ENCODE measurements at regions not wholly inside any gene's neighbourhood (a gene's known extent, or its start where the extent isn't known, plus 50 kb on each side); places are given as distances from the start of the nearest gene placed in this dataset.

GRCh38 chr2:133711806-133712205 is 143.5 kb upstream of the NCKAP5 start:
- intact Hi-C loops (cut with DNase I; ENCODE audit: low total_unique reads) = no loop called here
- Histone ChIP-seq H3K4me3 (no peak overlapping the region), H3K4me1 (no peaks in the 10 kb centered on the region), H3K27ac (no peak overlapping the region), H3K36me3 (ENCODE audit: low read depth, missing control alignments) (no peaks in the 10 kb centered on the region), H3K9me3 (no peaks in the 10 kb centered on the region), H3K27me3 (no peaks in the 10 kb centered on the region)
- TF ChIP-seq CTCF (IDR thresholded peaks at IDR 0.05) = no peak
- TF ChIP-seq POLR2A (IDR thresholded peaks at IDR 0.05) = no peak
- DNase-seq = no peak
- 92 to 95% methylated on average over 6 of the region's 6 CpGs for WGBS, 2 donors

GRCh38 chr2:133712369-133712768 is 144.1 kb upstream of the NCKAP5 start:
- WGBS, 2 donors = 95 to 97% methylated on average over 3 of the region's 3 CpGs

GRCh38 chr2:133713049-133713580 is 144.9 kb upstream of the NCKAP5 start:
- 75 to 99% methylated on average over 4 of the region's 4 CpGs for whole genome bisulfite sequencing, 2 donors
- TF ChIP-seq CTCF (IDR thresholded peaks at IDR 0.05) (no peak), POLR2A (IDR thresholded peaks at IDR 0.05) (no peak)
- H3K27ac ChIP-seq = no peak overlapping the region
- H3K27me3 ChIP-seq = no peaks in the 10 kb centered on the region
- no peak overlapping the region for H3K4me3 ChIP-seq
- H3K4me1 ChIP-seq = no peaks in the 10 kb centered on the region
- DNase-seq = no peak
- no peaks in the 10 kb centered on the region for H3K9me3 ChIP-seq
- intact Hi-C loops (cut with DNase I; ENCODE audit: low total_unique reads) = no loop called here
- H3K36me3 ChIP-seq (ENCODE audit: low read depth, missing control alignments) = no peaks in the 10 kb centered on the region

More at GRCh38 chr2:133712369-133712768, 144.1 kb upstream of the NCKAP5 start:
- TF ChIP-seq CTCF (IDR thresholded peaks at IDR 0.05) (no peak), POLR2A (IDR thresholded peaks at IDR 0.05) (no peak)
- intact Hi-C loops (cut with DNase I; ENCODE audit: low total_unique reads) = no loop called here
- DNase-seq = no peak
- H3K36me3 ChIP-seq (ENCODE audit: low read depth, missing control alignments) = no peaks in the 10 kb centered on the region
- no peaks in the 10 kb centered on the region for H3K9me3 ChIP-seq
- no peak overlapping the region for H3K27ac ChIP-seq
- H3K27me3 ChIP-seq = no peaks in the 10 kb centered on the region
- no peaks in the 10 kb centered on the region for H3K4me1 ChIP-seq
- no peak overlapping the region for H3K4me3 ChIP-seq

GRCh38 chr2:133716166-133716565 is 147.9 kb upstream of the NCKAP5 start:
- WGBS, 2 donors = 92 to 94% methylated on average over 2 to 3 of the region's 3 CpGs
- no peak for TF ChIP-seq CTCF (IDR thresholded peaks at IDR 0.05)
- H3K27ac ChIP-seq = no peak overlapping the region
- intact Hi-C loops (cut with DNase I; ENCODE audit: low total_unique reads) = no loop called here
- no peak overlapping the region for H3K4me3 ChIP-seq
- no peaks in the 10 kb centered on the region for H3K27me3 ChIP-seq
- no peaks in the 10 kb centered on the region for H3K4me1 ChIP-seq
- H3K9me3 ChIP-seq = no peaks in the 10 kb centered on the region
- DNase-seq = no peak
- no peaks in the 10 kb centered on the region for H3K36me3 ChIP-seq (ENCODE audit: low read depth, missing control alignments)

- Histone ChIP-seq H3K27ac (no peak overlapping the region), H3K9me3 (no peaks in the 10 kb centered on the region), H3K27me3 (no peaks in the 10 kb centered on the region), H3K4me1 (no peaks in the 10 kb centered on the region), H3K36me3 (ENCODE audit: low read depth, missing control alignments) (no peaks in the 10 kb centered on the region), H3K4me3 (no peak overlapping the region)
- TF ChIP-seq CTCF (IDR thresholded peaks at IDR 0.05) = no peak
- no peak for TF ChIP-seq POLR2A (IDR thresholded peaks at IDR 0.05)
- WGBS, 2 donors = 55 to 66% methylated on average over 3 of the region's 3 CpGs
- DNase-seq = no peak
- intact Hi-C loops (cut with DNase I; ENCODE audit: low total_unique reads) = no loop called here
These were observed 149.2 kb upstream of the NCKAP5 start for GRCh38 chr2:133717497-133717896.
